HepG2 (cell line): ENCODE measurements at regions not wholly inside any gene's neighbourhood (a gene's known extent, or its start where the extent isn't known, plus 50 kb on each side); places are given as distances from the start of the nearest gene placed in this dataset.

Experiments used
- ATAC-seq: fragments of 200-7000 bp; cut with Tn5 transposase; 3 replicates; pipeline ENCODE4 v1.9.1; 2020; ENCODE audit warnings: mild to moderate bottlenecking, moderate library complexity
- BruUV-seq: library from RNA; stranded (reverse); fragments of 400-500 nt; replicated peaks from 2 replicates; lab custom pipeline; 2021; lab: Mats Ljungman, UMichigan
- CTCF ChIA-PET: fragments of 300-600 bp; formaldehyde crosslinking; extraction: SDS; loops from one replicate; lab custom pipeline; 2021; ENCODE audit warnings: low total read pairs, inconsistent platforms, low intra/inter-chr PET ratio; lab: Yijun Ruan, JAX
- POLR2A ChIA-PET: fragments of 350-600 bp; sonication (Branson Sonifier 250); formaldehyde crosslinking; loops from one replicate; lab custom pipeline; 2020; ENCODE audit warnings: antibody characterized with exemption, inconsistent platforms; lab: Yijun Ruan, JAX
- DNase-seq: peaks from one replicate; pipeline ENCODE4 v3.0.0-alpha.2; 2015; ENCODE audit warnings: low spot score
- FAIRE-seq: peaks from 3 replicates; lab custom pipeline; 2011; peaks lifted over from hg19 to GRCh38; lab: Jason Lieb, UNC
- H2AFZ ChIP-seq: one replicate; pipeline ENCODE4 v1.6.1; 2011; ENCODE audit warnings: low read length, inconsistent platforms
- H3K27ac ChIP-seq: fragments of 300-600 bp; 3 replicates; pipeline ENCODE4 v1.8.0; 2011; ENCODE audit warnings: mixed run types, mild to moderate bottlenecking, mixed read lengths, low read length, inconsistent platforms; ENCODE audit not compliant: insufficient read depth; ENCODE audit errors: extremely low read length
- H3K27me3 ChIP-seq, 2 experiments: fragments of 200-600 bp in 1 of 2; 2 replicates in 1 of 2; 3 replicates in 1 of 2; pipeline versions ENCODE4 v1.6.0 to v1.8.0; 2011; ENCODE audit warnings: low read length in 2 of 2, mild to moderate bottlenecking in 2 of 2, moderate library complexity in 2 of 2, inconsistent platforms in 1 of 2; ENCODE audit not compliant: insufficient read depth in 2 of 2, control insufficient read depth in 1 of 2
- H3K36me3 ChIP-seq, 2 experiments: fragments of 200-600 bp in 1 of 2; replicated peaks in 1 of 2; 2 replicates in 1 of 2; 3 replicates in 1 of 2; pipeline versions ENCODE4 v1.5.1 to v1.8.0; 2011; ENCODE audit warnings: low read length in 2 of 2, inconsistent platforms in 1 of 2; ENCODE audit not compliant: insufficient read depth in 2 of 2, control insufficient read depth in 1 of 2
- H3K4me1 ChIP-seq: 2 replicates; pipeline ENCODE4 v1.5.1; 2012; ENCODE audit warnings: low read length, inconsistent platforms; ENCODE audit not compliant: insufficient read depth
- H3K4me2 ChIP-seq: 2 replicates; pipeline ENCODE4 v1.6.0; 2011; ENCODE audit warnings: low read depth, low read length, inconsistent platforms
- H3K4me3 ChIP-seq, 3 experiments: fragments of 200-600 bp in 1 of 3; sonication (generic), shearing (Covaris generic) in 1 of 3; replicated peaks in 1 of 3; 2 replicates each; pipeline ENCODE4 v1.5.1; 2011 to 2016; ENCODE audit warnings: low read length in 3 of 3, inconsistent platforms in 2 of 3, low read depth in 2 of 3, mild to moderate bottlenecking in 2 of 3, control low read depth in 1 of 3, mixed read lengths in 1 of 3; ENCODE audit not compliant: insufficient read depth in 1 of 3
- H3K79me2 ChIP-seq: one replicate; pipeline ENCODE4 v1.6.1; 2011; ENCODE audit warnings: low read length, inconsistent platforms; ENCODE audit not compliant: insufficient read depth
- H3K9ac ChIP-seq: 2 replicates; pipeline ENCODE4 v1.6.0; 2011; ENCODE audit warnings: mild to moderate bottlenecking, low read depth, low read length, inconsistent platforms; ENCODE audit not compliant: insufficient read depth
- H3K9me3 ChIP-seq: 2 replicates; pipeline ENCODE4 v1.5.1; 2012; ENCODE audit warnings: mild to moderate bottlenecking, low read length
- H4K20me1 ChIP-seq: 2 replicates; pipeline ENCODE4 v1.6.0; 2011; ENCODE audit warnings: inconsistent platforms, mild to moderate bottlenecking, low read length, moderate library complexity; ENCODE audit not compliant: insufficient read depth
- AGO1 ChIP-seq: fragments of 200-400 bp; formaldehyde crosslinking; IDR thresholded peaks from 2 replicates; pipeline ENCODE4 v1.6.1; 2017; ENCODE audit warnings: mild to moderate bottlenecking, low read depth, low read length, moderate library complexity; ENCODE audit not compliant: poor library complexity, severe bottlenecking
- AHDC1 ChIP-seq: sonication (generic); formaldehyde crosslinking; IDR thresholded peaks from 2 replicates; pipeline ENCODE4 v1.5.1; 2020; ENCODE audit warnings: mild to moderate bottlenecking, missing genetic modification reagents, borderline replicate concordance
- CHD2 ChIP-seq: IDR thresholded peaks from 2 replicates; pipeline ENCODE4 v1.6.1; 2011; ENCODE audit warnings: low read depth, low read length, improper control_type of control experiment
- GFI1 ChIP-seq: sonication (generic); formaldehyde crosslinking; IDR thresholded peaks from 2 replicates; pipeline ENCODE4 v1.5.0; 2020; ENCODE audit warnings: missing genetic modification reagents, mild to moderate bottlenecking, borderline replicate concordance
- GLI4 ChIP-seq: sonication (generic); formaldehyde crosslinking; IDR thresholded peaks from 2 replicates; pipeline ENCODE4 v1.5.1; 2020; ENCODE audit warnings: missing genetic modification reagents, mild to moderate bottlenecking, moderate library complexity, borderline replicate concordance
- MAF1 ChIP-seq: sonication (generic); formaldehyde crosslinking; IDR thresholded peaks from 2 replicates; pipeline ENCODE4 v1.5.0; 2020; ENCODE audit warnings: missing genetic modification reagents, borderline replicate concordance
- POGZ ChIP-seq: sonication (generic); formaldehyde crosslinking; IDR thresholded peaks from 2 replicates; pipeline ENCODE4 v1.4.0; 2020; ENCODE audit warnings: mild to moderate bottlenecking, missing genetic modification reagents
- REPIN1 ChIP-seq: sonication (generic); formaldehyde crosslinking; IDR thresholded peaks from 2 replicates; pipeline ENCODE4 v1.8.0; 2022; ENCODE audit warnings: missing genetic modification reagents, low read depth, mild to moderate bottlenecking, borderline replicate concordance
- SMC3 ChIP-seq: IDR thresholded peaks from 2 replicates; pipeline ENCODE4 v1.6.1; 2011; ENCODE audit warnings: low read length, improper control_type of control experiment
- SRSF4 ChIP-seq: fragments of 200-400 bp; formaldehyde crosslinking; IDR thresholded peaks from one replicate; pipeline ENCODE4 v1.6.1; 2018; ENCODE audit warnings: mild to moderate bottlenecking, low read depth, low read length, moderate library complexity; ENCODE audit not compliant: poor library complexity, severe bottlenecking
- ZKSCAN8 ChIP-seq: IDR thresholded peaks from 2 replicates; pipeline ENCODE4 v1.6.1; 2016; ENCODE audit warnings: borderline replicate concordance, missing genetic modification reagents, missing compliant biosample characterization
- ZNF232 ChIP-seq: sonication (generic); formaldehyde crosslinking; IDR thresholded peaks from 2 replicates; pipeline ENCODE4 v1.4.0; 2020; ENCODE audit warnings: missing genetic modification reagents, borderline replicate concordance
- ZNF577 ChIP-seq: sonication (generic); formaldehyde crosslinking; IDR thresholded peaks from 2 replicates; pipeline ENCODE4 v1.4.0; 2020; ENCODE audit warnings: mild to moderate bottlenecking, low read depth, missing genetic modification reagents, borderline replicate concordance
- WGBS: methylation state at CpG from one replicate; pipeline ENCODE4 v1.1.6; 2017; ENCODE audit warnings: low lambda C conversion rate; 5-methylcytosine and 5-hydroxymethylcytosine counted together
- in situ Hi-C: cut with HindIII; loops from 2 replicates; pipeline ENCODE4 v1.10.0; 2017; ENCODE audit warnings: low pct_unique_long_range_greater_than_20kb; ENCODE audit not compliant: extremely low pct_ligation_motif_present
- intact Hi-C: fragments of 100-400 bp; cut with micrococcal nuclease; formaldehyde crosslinking; loops from one replicate; pipeline ENCODE4 v1.10.0; 2022; ENCODE audit not compliant: unreplicated experiment

GRCh38 chr6:156687789-156688619 is 89.2 kb upstream of the ARID1B start (continued):
- peak; percentile 94 for TF ChIP-seq ZKSCAN8 (CRISPR knock-in tag)
- TF ChIP-seq ZNF232 (CRISPR knock-in tag) = 0 out of 2 replicates have a peak, but pooled peaks have one; percentile 32
- TF ChIP-seq GFI1 (CRISPR knock-in tag) = 0 out of 2 replicates have a peak, but pooled peaks have one; percentile 5
- TF ChIP-seq CHD2 = no peak
- TF ChIP-seq, all 625 proteins: peak for 16

GRCh38 chr6:156686995-156687788 is 90.0 kb upstream of the ARID1B start:
- peak overlapping the region; percentile 75 for H3K9ac ChIP-seq
- peaks cover 0 to 33% of the 10 kb centered on the region in 2 experiments; a peak in 3 of 5 replicates for H3K27me3 ChIP-seq
- H3K27ac ChIP-seq = peak overlapping the region; percentile 81
- CTCF ChIA-PET = interaction anchor here (0.7 kb wide), 1 partner anchor 122 kb away, joined by 3 read pairs; no protein-coding TSS in a partner anchor
- H2AFZ ChIP-seq = peak overlapping the region; percentile 75
- POLR2A ChIA-PET = interaction anchor here (1.1 to 1.6 kb wide), 3 partner anchors 33 to 90 kb away, joined by 3 to 10 read pairs (median 8); partner anchors contain the start of gene ARID1B
- in situ Hi-C loops = loop anchor here (5.0 kb wide), 1 partner anchor 85 kb away; no protein-coding TSS in a partner anchor
- peak overlapping the region; percentile 98 for H3K4me2 ChIP-seq
- no peaks in the 10 kb centered on the region for H3K36me3 ChIP-seq
- no peaks in the 10 kb centered on the region for H4K20me1 ChIP-seq
- no peaks in the 10 kb centered on the region for H3K9me3 ChIP-seq
- intact Hi-C loops = loop anchor here (1.0 to 2.0 kb wide), 3 partner anchors 34 to 123 kb away; partner anchors contain the start of gene ARID1B
- peak overlapping the region; percentile 81 to 93 (median 86) for H3K4me3 ChIP-seq
- BruUV-seq = TSS peak; percentile 86
- H3K79me2 ChIP-seq = no peaks in the 10 kb centered on the region
- under 1% methylated on average over 61 of the region's 105 CpGs for WGBS
- FAIRE-seq = no peak
- DNase-seq = peak; percentile 40
- peaks cover 18% of the 10 kb centered on the region for H3K4me1 ChIP-seq
- ATAC-seq = peak; percentile 91
- TF ChIP-seq POGZ (CRISPR knock-in tag) = peak; percentile 35; the same call in 1 of the 2 replicates
- no peak for TF ChIP-seq ZNF577 (CRISPR knock-in tag)
- TF ChIP-seq MAF1 (CRISPR knock-in tag) = no peak
- no peak for TF ChIP-seq SRSF4
- TF ChIP-seq GLI4 = 0 out of 2 replicates have a peak, but pooled peaks have one; percentile 24
- peak; percentile 64; the same call in 1 of the 2 replicates for TF ChIP-seq REPIN1
- no peak for TF ChIP-seq SMC3
- no peak for TF ChIP-seq AGO1
- TF ChIP-seq AHDC1 (CRISPR knock-in tag) = 0 out of 2 replicates have a peak, but pooled peaks have one; percentile 30
